H1 (cell line): ENCODE measurements at regions not wholly inside any gene's neighbourhood (a gene's known extent, or its start where the extent isn't known, plus 50 kb on each side); places are given as distances from the start of the nearest gene placed in this dataset.

Experiments
- CTCF ChIA-PET: fragments of 300-600 bp; sonication (Branson Sonifier 250); formaldehyde crosslinking; loops from one replicate; lab custom pipeline; 2021; ENCODE audit not compliant: partially characterized antibody; lab: Charles Lee
- POLR2A ChIA-PET: fragments of 300-600 bp; sonication (Branson Sonifier 250); formaldehyde crosslinking; loops from one replicate; lab custom pipeline; 2021; ENCODE audit warnings: inconsistent platforms; ENCODE audit not compliant: partially characterized antibody; lab: Charles Lee
- DNase-seq, 2 experiments: peaks; one replicate each; pipeline versions ENCODE4 v3.0.0 to v3.0.0-alpha.2; 2010 to 2022; ENCODE audit warnings: low spot score in 2 of 2, low read depth in 1 of 2, mixed read lengths in 1 of 2
- FAIRE-seq: peaks from 2 replicates; lab custom pipeline; 2011; peaks lifted over from hg19 to GRCh38; lab: Jason Lieb, UNC
- H2AFZ ChIP-seq: 2 replicates; pipeline ENCODE4 v1.8.1; 2012; ENCODE audit warnings: low read length, inconsistent platforms
- H2AK5ac ChIP-seq: 2 replicates; pipeline ENCODE4 v1.6.1; 2013; ENCODE audit warnings: low read depth, low read length
- H2BK120ac ChIP-seq: replicated peaks from 2 replicates; pipeline ENCODE3; 2013; ENCODE audit warnings: low read depth, low read length, inconsistent platforms
- H2BK12ac ChIP-seq: 2 replicates; pipeline ENCODE4 v1.6.1; 2013; ENCODE audit warnings: low read depth, low read length
- H2BK15ac ChIP-seq: 2 replicates; pipeline ENCODE4 v1.6.1; 2013; ENCODE audit warnings: low read length
- H2BK20ac ChIP-seq: 2 replicates; pipeline ENCODE4 v1.6.1; 2013; ENCODE audit warnings: low read length
- H2BK5ac ChIP-seq: 2 replicates; pipeline ENCODE4 v1.6.1; 2013; ENCODE audit warnings: low read depth, low read length
- H3K14ac ChIP-seq: 2 replicates; pipeline ENCODE4 v1.6.1; 2013; ENCODE audit warnings: inconsistent platforms; ENCODE audit not compliant: insufficient read length
- H3K18ac ChIP-seq: 2 replicates; pipeline ENCODE4 v1.6.1; 2013; ENCODE audit warnings: low read length; ENCODE audit errors: extremely low read depth
- H3K23ac ChIP-seq: 2 replicates; pipeline ENCODE4 v1.6.1; 2013; ENCODE audit warnings: inconsistent platforms; ENCODE audit not compliant: insufficient read length
- H3K23me2 ChIP-seq: 2 replicates; pipeline ENCODE4 v1.6.1; 2013; ENCODE audit warnings: low read depth, low read length
- H3K27ac ChIP-seq: 2 replicates; pipeline ENCODE4 v1.6.1; 2011; ENCODE audit warnings: low read depth, low read length, inconsistent platforms
- H3K27me3 ChIP-seq, 4 experiments: replicated peaks in 1 of 4; 1 replicate in 1 of 4; 2 replicates in 3 of 4; pipeline versions ENCODE4 v1.6.1 to v1.8.1; 2011 to 2013; ENCODE audit warnings: low read length in 3 of 4, mild to moderate bottlenecking in 3 of 4, inconsistent platforms in 2 of 4, mixed read lengths in 2 of 4, moderate library complexity in 1 of 4; ENCODE audit not compliant: control insufficient read depth in 3 of 4, insufficient read depth in 3 of 4; ENCODE audit errors: extremely low read depth in 1 of 4
- H3K36me3 ChIP-seq, 4 experiments: 2 replicates each; pipeline versions ENCODE4 v1.6.1 to v1.8.1; 2011 to 2013; ENCODE audit warnings: mild to moderate bottlenecking in 4 of 4, low read length in 3 of 4, moderate library complexity in 2 of 4, control low read depth in 1 of 4, inconsistent platforms in 1 of 4; ENCODE audit not compliant: insufficient read depth in 4 of 4, control insufficient read depth in 2 of 4
- H3K4ac ChIP-seq: replicated peaks from 2 replicates; pipeline ENCODE3; 2013; ENCODE audit warnings: low read length, low read depth, mixed read lengths, inconsistent platforms; ENCODE audit not compliant: insufficient read length
- H3K4me1 ChIP-seq, 4 experiments: replicated peaks in 1 of 4; 1 replicate in 1 of 4; 2 replicates in 3 of 4; pipeline versions ENCODE4 v1.6.1 to v1.8.1; 2011 to 2013; ENCODE audit warnings: low read length in 3 of 4, inconsistent platforms in 2 of 4, mixed read lengths in 1 of 4; ENCODE audit not compliant: insufficient read depth in 4 of 4, control insufficient read depth in 3 of 4
- H3K4me2 ChIP-seq, 2 experiments: 2 replicates each; pipeline versions ENCODE4 v1.6.1 to v1.8.1; 2011 to 2013; ENCODE audit warnings: low read depth in 2 of 2, low read length in 2 of 2, control low read depth in 1 of 2, inconsistent platforms in 1 of 2, mild to moderate bottlenecking in 1 of 2; ENCODE audit not compliant: insufficient read depth in 1 of 2
- H3K4me3 ChIP-seq, 4 experiments: fragments of 200-600, 300-600 bp in 1 of 4; sonication (generic), shearing (Covaris generic), sonication (Bioruptor Twin) in 1 of 4; 2 replicates each; pipeline versions ENCODE4 v1.5.1 to v1.8.1; 2011 to 2016; ENCODE audit warnings: low read length in 4 of 4, low read depth in 3 of 4, control low read depth in 2 of 4, inconsistent platforms in 2 of 4, mild to moderate bottlenecking in 2 of 4, mixed read lengths in 1 of 4, moderate library complexity in 1 of 4; ENCODE audit not compliant: insufficient read depth in 2 of 4; ENCODE audit errors: extremely low read depth in 1 of 4
- H3K56ac ChIP-seq: replicated peaks from 2 replicates; pipeline ENCODE3; 2013; ENCODE audit warnings: low read depth, mild to moderate bottlenecking, mixed read lengths, low read length, inconsistent platforms; ENCODE audit not compliant: insufficient read length
- H3K79me1 ChIP-seq: 2 replicates; pipeline ENCODE4 v1.6.1; 2013; ENCODE audit warnings: low read depth, low read length, control low read depth
- H3K79me2 ChIP-seq, 2 experiments: 2 replicates each; pipeline versions ENCODE4 v1.6.1 to v1.8.1; 2012 to 2013; ENCODE audit warnings: low read length in 2 of 2, mild to moderate bottlenecking in 2 of 2, inconsistent platforms in 1 of 2; ENCODE audit not compliant: insufficient read depth in 2 of 2, control insufficient read depth in 1 of 2
- H3K9ac ChIP-seq, 4 experiments: replicated peaks in 1 of 4; 1 replicate in 1 of 4; 2 replicates in 3 of 4; pipeline versions ENCODE4 v1.6.1 to v1.8.1; 2011 to 2013; ENCODE audit warnings: low read depth in 3 of 4, low read length in 3 of 4, control low read depth in 2 of 4, mild to moderate bottlenecking in 2 of 4, moderate library complexity in 2 of 4, inconsistent platforms in 1 of 4; ENCODE audit errors: extremely low read depth in 1 of 4
- H3K9me3 ChIP-seq, 2 experiments: 2 replicates each; pipeline versions ENCODE4 v1.6.1 to v1.8.1; 2012 to 2013; ENCODE audit warnings: mild to moderate bottlenecking in 2 of 2, moderate library complexity in 2 of 2, control low read depth in 1 of 2, inconsistent platforms in 1 of 2, low read depth in 1 of 2, low read length in 1 of 2, mixed read lengths in 1 of 2; ENCODE audit not compliant: insufficient read depth in 2 of 2
- H4K20me1 ChIP-seq, 2 experiments: replicated peaks in 1 of 2; 2 replicates each; pipeline versions ENCODE3 to v1.8.1; 2011 to 2013; ENCODE audit warnings: inconsistent platforms in 2 of 2, low read length in 2 of 2, mild to moderate bottlenecking in 1 of 2; ENCODE audit not compliant: insufficient read depth in 2 of 2, control insufficient read depth in 1 of 2
- H4K5ac ChIP-seq: 2 replicates; pipeline ENCODE4 v1.6.1; 2013; ENCODE audit warnings: low read length, low read depth, mixed read lengths, inconsistent platforms; ENCODE audit not compliant: insufficient read length
- H4K8ac ChIP-seq: 2 replicates; pipeline ENCODE4 v1.8.0; 2013; ENCODE audit warnings: mild to moderate bottlenecking, moderate library complexity, low read length, inconsistent platforms; ENCODE audit not compliant: insufficient read depth; ENCODE audit errors: extremely low read depth
- H4K91ac ChIP-seq: replicated peaks from 2 replicates; pipeline ENCODE3; 2013; ENCODE audit warnings: low read length, mixed read lengths, inconsistent platforms; ENCODE audit not compliant: insufficient read length
- ATF3 ChIP-seq: IDR thresholded peaks from 2 replicates; pipeline ENCODE4 v1.6.1; 2011; ENCODE audit warnings: low read depth, mild to moderate bottlenecking, low read length; ENCODE audit not compliant: insufficient read depth
- CBX5 ChIP-seq: fragments of 300-800, 300-1000 bp; sonication (generic); IDR thresholded peaks from 2 replicates; pipeline ENCODE4 v1.7.1; 2016; ENCODE audit warnings: antibody characterized with exemption, low read length, low read depth
- CHD2 ChIP-seq: IDR thresholded peaks from 2 replicates; pipeline ENCODE4 v1.6.1; 2012; ENCODE audit warnings: low read length, improper control_type of control experiment
- JUND ChIP-seq: IDR thresholded peaks from 2 replicates; pipeline ENCODE4 v1.6.1; 2011; ENCODE audit warnings: mild to moderate bottlenecking, improper control_type of control experiment, low read length
- KDM4A ChIP-seq: IDR thresholded peaks from one replicate; pipeline ENCODE4 v1.7.1; 2012; ENCODE audit warnings: low read depth, mild to moderate bottlenecking, moderate library complexity, low read length, inconsistent platforms; ENCODE audit not compliant: severe bottlenecking
- NRF1 ChIP-seq: IDR thresholded peaks from 2 replicates; pipeline ENCODE4 v1.6.1; 2011; ENCODE audit warnings: mild to moderate bottlenecking, low read depth, low read length, improper control_type of control experiment
- POLR2AphosphoS5 ChIP-seq: IDR thresholded peaks from 2 replicates; pipeline ENCODE4 v1.6.1; 2011; ENCODE audit warnings: low read depth, low read length
- POU5F1 ChIP-seq: IDR thresholded peaks from 2 replicates; pipeline ENCODE4 v1.6.1; 2011; ENCODE audit warnings: low read depth, mild to moderate bottlenecking, low read length, moderate library complexity
- RXRA ChIP-seq: IDR thresholded peaks from 2 replicates; pipeline ENCODE4 v1.6.1; 2011; ENCODE audit warnings: low read depth, mild to moderate bottlenecking, low read length, moderate library complexity; ENCODE audit not compliant: insufficient read depth
- TAF7 ChIP-seq: optimal IDR thresholded peaks from 2 replicates; pipeline ENCODE3; 2011; ENCODE audit warnings: low read depth, mild to moderate bottlenecking, inconsistent platforms, low read length, moderate library complexity, borderline replicate concordance
- USF2 ChIP-seq: IDR thresholded peaks from 2 replicates; pipeline ENCODE4 v1.6.1; 2011; ENCODE audit warnings: low read length, improper control_type of control experiment
- ZNF274 ChIP-seq: IDR thresholded peaks from 2 replicates; pipeline ENCODE4 v1.7.0; 2012; ENCODE audit warnings: low read length, borderline replicate concordance; ENCODE audit errors: extremely low read depth
- WGBS, 2 experiments: shearing (Covaris generic) in 1 of 2; methylation state at CpG; one replicate each; pipeline versions ENCODE4 v1.1.6 to v1.1.7; 2013 to 2015; ENCODE audit warnings: low lambda C conversion rate in 2 of 2, mixed read lengths in 2 of 2, inconsistent platforms in 1 of 2, low coverage in 1 of 2, missing lambda C conversion rate in 1 of 2; ENCODE audit not compliant: insufficient replicate concordance in 2 of 2, insufficient coverage in 1 of 2, insufficient read length in 1 of 2; ENCODE audit errors: extremely low coverage in 1 of 2, missing lambda C conversion rate in 1 of 2; 5-methylcytosine and 5-hydroxymethylcytosine counted together

- no peaks in the 10 kb centered on the region for H3K9me3 ChIP-seq
- ChIA-PET POLR2A (no interaction called here), CTCF (interaction anchor here (0.6 to 1.6 kb wide), 5 partner anchors 12 to 338 kb away, joined by 3 to 5 read pairs (median 3); no protein-coding TSS in a partner anchor)
- no peak overlapping the region for H2BK12ac ChIP-seq
- H2BK15ac ChIP-seq: no peak overlapping the region
- no peak overlapping the region for H3K27ac ChIP-seq
- FAIRE-seq (no peak), DNase-seq (no peak)
- no peak overlapping the region for H3K4ac ChIP-seq
- no peak overlapping the region for H2BK5ac ChIP-seq
- peaks cover 0 to 19% (median 7%) of the 10 kb centered on the region in 4 experiments; a peak in 4 of 7 replicates for H3K4me1 ChIP-seq
- H2AK5ac ChIP-seq: no peak overlapping the region
- peak overlapping the region in 1 of 2 experiments; percentile 19; a peak in 1 of 4 replicates for H3K4me2 ChIP-seq
- TF ChIP-seq ATF3 (no peak), CHD2 (no peak), TAF7 (no peak), POU5F1 (no peak), ZNF274 (no peak), RXRA (no peak), NRF1 (no peak), POLR2AphosphoS5 (no peak), KDM4A (no peak), CBX5 (no peak), JUND (no peak), USF2 (no peak)
- H2BK120ac ChIP-seq: no peak overlapping the region
- no peak overlapping the region for H4K91ac ChIP-seq
- no peak overlapping the region for H3K14ac ChIP-seq
- H4K5ac ChIP-seq: no peak overlapping the region
- no peak overlapping the region for H3K23ac ChIP-seq
- H2BK20ac ChIP-seq: no peak overlapping the region
- no peaks in the 10 kb centered on the region for H4K20me1 ChIP-seq
- no peak overlapping the region for H3K4me3 ChIP-seq
- H4K8ac ChIP-seq: no peak overlapping the region
- H3K18ac ChIP-seq: no peak overlapping the region
- H3K9ac ChIP-seq: no peak overlapping the region
- no peaks in the 10 kb centered on the region for H3K79me2 ChIP-seq
- no peaks in the 10 kb centered on the region for H3K27me3 ChIP-seq
- WGBS, 2 experiments: 75% methylated on average over 11 of the region's 11 CpGs; no CpG with 5 or more reads in 1 of the 2 experiments
- no peaks in the 10 kb centered on the region for H3K23me2 ChIP-seq
- no peak overlapping the region for H3K56ac ChIP-seq
- H3K79me1 ChIP-seq: no peaks in the 10 kb centered on the region
- no peak overlapping the region for H2AFZ ChIP-seq
- H3K36me3 ChIP-seq: no peaks in the 10 kb centered on the region
Observed at GRCh38 chr12:66884091-66884490, 205.2 kb upstream of the GRIP1 start.
